Superior temporal gyrus (tissue), 1 donor: ENCODE measurements at regions not wholly inside any gene's neighbourhood (a gene's known extent, or its start where the extent isn't known, plus 50 kb on each side); places are given as distances from the start of the nearest gene placed in this dataset.

Source experiments
- DNase-seq: peaks from one replicate; pipeline ENCODE4 v3.0.0-alpha.2; 2016; ENCODE audit errors: extremely low spot score

DNA sequence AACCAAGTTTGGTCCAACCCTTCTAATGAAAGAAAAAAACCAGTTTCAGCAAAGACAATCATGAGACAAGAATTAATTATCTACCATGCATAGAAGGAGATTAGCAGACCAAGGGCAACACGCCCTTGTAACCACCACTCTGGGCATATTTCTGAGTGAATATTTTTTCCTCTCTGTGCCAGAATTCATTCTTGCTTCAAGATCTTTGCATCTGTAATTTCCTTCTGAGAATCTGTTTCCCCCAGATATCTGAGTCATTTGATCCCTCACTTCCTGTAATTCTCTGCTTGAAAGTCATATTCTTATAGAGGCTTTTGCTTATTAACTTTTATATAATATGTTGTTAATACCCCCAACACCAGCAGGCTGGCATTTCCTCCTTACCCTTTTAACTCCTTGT is 243.7 kb downstream of the SLC16A7 start:
- DNase-seq, result no peak

DNA sequence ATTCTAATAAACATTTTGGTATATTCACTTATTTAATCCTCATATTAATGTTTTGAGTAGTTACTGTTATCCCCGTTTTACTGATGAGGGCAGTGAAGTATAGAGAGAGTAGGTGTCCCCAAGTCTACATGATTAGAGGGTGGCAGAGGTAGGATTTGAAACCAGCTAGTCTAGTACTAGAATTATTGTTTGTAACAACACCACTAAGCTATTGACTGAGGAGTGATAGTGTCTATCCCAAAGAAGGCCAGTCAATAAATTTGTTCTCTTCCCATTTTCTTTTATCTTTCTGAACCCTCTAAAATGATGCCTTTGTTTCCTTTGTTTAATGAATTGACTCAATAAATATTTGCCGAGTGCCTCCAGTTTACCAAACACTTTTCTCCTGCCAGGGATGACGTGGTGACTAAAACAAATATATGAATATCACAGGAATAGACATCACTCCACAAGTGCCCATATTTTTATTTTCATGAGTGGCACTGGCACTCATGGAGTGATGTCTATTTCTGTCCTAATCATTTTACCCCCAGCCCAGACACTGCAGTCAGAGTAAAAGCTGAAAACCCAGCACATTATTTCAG is 247.5 kb downstream of the SLC16A7 start:
- DNase-seq, result no peak

DNA sequence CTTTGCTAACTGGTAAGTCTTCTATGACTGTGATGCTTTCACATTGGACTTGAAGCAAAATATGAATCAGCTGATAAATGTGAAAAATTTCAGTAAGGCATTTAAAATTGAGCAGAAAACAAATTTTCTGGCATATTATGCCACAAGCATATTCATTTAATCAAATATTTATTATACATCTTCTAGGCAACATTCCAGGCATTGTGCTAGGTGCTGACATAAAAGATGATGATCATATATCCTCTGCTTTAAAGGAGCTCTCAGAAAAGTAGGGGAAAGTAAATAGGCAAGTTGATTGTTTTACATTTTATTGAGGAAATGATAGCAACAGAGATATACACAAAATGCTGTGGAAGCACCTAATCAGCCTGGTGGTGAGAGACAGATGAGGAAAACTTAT is 248.9 kb downstream of the SLC16A7 start:
- no peak for DNase-seq

DNA sequence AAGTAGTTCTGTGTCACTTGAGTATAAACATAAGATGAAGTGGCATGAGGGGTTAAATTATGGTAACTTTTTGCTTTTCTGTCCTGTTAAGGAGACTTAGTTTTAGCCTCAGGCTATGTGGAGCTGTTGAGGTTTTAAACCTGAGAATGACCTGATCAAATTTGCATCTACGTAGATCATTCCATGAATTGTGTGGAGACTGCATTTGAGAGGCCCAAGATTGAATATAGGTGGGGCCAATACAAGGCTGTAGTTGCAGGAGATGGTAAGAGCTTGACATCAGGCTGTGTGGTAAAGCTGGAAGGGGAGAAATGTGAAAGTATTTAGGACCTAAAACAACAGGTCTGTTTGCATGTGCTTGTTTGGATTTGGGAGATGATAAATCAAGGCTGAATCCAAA is 249.5 kb downstream of the SLC16A7 start:
- DNase-seq, result no peak

DNA sequence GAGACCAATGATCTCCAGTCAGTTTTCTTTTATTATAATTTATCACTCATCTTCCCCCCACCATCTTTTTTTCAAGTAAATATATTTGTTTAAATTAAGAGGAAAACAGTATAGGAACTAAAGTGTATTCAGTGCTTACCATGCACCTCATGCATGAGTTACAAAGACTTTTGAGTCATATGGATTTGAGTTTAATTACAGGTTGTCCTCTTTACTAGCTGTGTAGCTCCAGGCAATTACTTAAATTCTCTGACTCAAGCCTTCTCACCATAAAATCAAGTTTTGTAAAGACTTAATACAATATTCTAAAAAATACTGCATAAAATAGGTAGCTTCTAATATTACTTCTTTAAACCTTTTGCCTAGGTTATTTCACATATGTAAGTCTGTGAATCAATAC is 251.3 kb downstream of the SLC16A7 start:
- no peak for DNase-seq

DNA sequence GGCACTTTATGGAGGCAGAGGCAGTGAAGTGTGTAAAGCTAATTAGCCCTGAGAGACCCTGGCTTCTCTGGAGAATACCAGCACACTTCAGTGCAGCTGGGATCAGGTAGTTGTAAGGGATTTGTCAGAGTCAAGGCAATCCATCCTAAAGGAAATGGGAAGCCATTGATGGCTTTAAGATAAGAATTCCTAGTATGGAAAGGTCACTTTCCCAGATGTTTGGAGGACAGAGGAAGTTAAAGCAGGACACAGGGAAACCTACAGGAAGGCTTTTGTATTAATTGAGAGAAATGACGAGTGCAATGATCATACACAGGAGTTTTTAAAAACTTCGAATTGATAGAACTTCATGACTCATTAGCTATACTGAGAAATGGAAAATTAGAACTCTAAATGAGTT is 254.4 kb downstream of the SLC16A7 start:
- DNase-seq, result no peak

DNA sequence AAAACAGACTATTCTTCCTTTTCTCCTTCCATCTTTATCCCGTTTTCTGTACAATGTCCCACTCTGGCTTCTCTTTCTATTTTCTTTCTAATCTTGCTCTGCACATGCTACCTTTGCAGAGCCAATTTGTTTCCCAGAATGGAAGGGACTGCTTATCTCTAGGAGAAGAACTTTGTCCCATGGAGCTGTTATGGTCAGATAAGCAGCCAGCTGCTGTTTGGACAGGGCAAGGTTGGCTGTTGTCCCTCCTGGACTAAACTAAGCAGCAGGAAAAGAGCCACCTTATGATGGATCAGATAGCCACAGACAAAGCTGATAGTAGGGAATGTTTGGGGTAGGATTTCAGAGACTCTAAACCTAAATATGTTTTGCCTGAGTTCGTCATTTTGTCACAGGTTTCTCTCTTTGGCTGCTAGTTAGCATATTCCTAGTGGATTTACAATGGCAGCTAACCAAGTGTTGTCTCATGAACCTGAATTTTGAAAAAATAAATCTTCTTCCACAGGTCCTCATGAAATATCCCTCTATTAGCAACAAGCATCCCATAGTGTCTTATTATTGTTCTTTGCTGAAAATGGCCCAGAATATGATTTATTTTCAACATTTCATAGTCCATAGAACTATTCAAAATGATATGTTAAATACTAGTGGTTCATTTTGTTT is 262.8 kb downstream of the SLC16A7 start:
- no peak for DNase-seq

DNA sequence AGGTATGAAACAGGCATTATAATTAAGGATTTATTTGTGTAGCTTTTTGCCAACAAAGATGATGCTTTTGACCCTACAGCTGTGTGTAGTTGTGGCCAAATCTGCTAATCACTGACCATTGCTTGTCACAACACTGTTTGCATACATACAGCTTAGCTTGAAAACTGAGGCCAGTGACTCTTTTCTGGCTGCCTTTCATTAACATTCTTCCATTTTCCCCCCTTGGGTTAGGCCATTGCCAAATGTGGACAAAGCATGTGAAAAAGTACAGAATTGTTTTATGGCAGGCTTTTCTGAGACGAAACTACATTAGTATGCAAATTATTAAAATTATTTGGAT is 263.3 kb downstream of the SLC16A7 start:
- no peak for DNase-seq

DNA sequence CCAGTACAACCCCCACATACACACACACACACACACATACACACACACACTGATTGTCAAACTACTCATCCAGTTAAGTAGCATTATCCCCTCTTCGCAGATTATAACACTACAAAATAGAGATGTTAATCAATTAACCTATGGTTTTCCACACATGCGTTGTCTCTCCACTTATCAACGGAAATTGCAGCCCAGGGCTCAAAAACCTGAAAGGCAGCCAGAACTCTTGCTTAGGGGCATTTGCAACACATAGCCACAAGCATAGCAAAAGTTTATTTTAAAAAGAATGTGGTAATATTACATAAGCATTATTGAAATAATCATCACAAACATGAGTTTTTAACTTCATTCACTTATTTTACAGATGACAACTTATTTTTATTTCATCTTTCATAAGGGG is 265.8 kb downstream of the SLC16A7 start:
- DNase-seq, result no peak

DNA sequence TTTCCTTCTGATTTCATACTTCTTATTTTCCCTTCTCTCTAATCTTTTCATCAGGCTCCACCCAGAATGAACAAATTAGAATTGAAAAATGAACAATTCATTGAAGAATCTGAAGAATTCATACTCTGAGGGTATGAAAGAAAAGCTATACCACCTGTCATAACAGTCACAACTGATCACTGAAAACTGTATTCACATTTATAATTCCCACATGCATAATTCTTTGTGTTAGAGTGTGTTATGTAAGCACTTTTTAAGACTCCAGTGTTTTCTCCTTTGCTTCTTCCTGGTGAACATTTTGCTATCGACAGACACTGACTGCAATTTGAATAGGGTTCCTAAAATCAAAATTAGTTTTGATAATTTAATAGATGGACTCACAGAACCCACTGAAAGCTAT is 271.2 kb downstream of the SLC16A7 start:
- no peak for DNase-seq

DNA sequence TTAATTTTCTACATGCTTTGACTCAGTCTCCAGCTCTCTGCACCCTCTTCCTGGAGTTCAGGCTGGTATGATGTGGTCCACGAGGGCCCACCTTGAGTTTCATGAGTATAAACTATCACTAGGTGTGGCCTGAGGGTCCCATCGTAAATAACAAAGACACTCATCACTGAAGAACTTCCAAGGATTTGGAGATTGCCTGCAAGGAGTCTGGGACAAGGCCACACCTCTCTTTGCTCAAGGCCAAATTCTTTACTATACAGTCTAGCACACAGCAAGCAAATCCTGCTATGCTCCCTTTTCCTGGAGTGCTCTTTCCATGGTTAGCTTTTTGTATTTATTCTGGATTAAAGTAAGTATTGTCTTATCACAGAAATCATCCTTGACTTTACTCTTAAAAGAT is 271.9 kb downstream of the SLC16A7 start:
- DNase-seq, result no peak

DNA sequence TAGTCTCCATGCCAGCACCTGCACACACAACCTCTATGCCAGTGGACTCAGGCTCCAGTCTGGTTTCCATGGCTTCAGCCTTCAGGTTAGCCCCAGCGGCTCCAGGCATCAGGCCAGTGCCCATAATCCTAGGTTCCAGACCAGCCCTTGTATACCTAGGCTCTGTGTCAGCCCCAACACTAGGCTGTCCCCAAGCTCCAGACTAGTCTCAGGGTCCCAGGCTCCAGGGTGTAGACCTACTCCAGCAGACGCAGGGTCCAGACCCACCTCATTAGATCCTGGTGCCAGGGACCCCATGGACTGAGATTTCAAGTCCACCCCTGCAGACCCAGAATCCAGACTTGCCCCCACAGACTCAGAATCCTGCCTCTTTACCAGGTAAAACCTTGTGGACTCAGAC is 275.9 kb downstream of the SLC16A7 start:
- no peak for DNase-seq

DNA sequence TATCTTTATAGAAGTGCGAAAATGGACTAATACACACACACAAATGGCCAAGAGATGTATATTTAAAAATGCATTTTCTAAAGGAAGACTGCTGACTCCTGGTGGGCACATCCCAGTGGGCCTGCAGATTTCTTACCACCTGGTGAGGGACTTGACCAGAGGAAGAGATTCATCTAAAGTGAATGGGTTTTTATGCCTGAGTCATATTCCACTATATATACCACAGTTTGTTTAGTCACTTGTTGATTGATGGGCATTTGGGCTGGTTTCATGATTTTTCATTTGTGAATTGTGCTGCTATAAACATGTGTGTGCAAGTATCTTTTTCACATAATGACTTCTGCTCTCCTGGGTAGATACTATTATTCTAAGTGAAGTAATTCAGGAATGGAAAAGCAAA is 277.3 kb downstream of the SLC16A7 start:
- DNase-seq, result no peak

DNA sequence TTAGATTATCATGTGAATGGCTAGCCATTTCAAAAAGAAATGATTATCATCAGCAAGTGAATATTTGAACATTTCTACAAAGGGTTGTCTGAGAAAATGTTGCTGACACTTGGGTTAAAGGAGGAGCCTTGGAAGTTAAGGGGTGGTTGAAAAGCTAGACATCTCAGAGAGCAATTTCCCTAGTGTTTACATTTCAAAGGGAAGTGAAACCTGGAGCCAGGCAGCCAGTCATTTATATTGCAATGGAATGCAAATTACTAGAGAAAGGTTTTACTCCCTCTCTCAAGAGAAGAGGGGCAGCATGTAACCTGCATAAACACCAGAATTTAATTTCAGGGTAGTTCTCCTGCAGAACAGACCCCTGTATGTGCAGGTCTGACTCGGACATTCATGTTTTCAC is 279.0 kb downstream of the SLC16A7 start:
- DNase-seq, result no peak

DNA sequence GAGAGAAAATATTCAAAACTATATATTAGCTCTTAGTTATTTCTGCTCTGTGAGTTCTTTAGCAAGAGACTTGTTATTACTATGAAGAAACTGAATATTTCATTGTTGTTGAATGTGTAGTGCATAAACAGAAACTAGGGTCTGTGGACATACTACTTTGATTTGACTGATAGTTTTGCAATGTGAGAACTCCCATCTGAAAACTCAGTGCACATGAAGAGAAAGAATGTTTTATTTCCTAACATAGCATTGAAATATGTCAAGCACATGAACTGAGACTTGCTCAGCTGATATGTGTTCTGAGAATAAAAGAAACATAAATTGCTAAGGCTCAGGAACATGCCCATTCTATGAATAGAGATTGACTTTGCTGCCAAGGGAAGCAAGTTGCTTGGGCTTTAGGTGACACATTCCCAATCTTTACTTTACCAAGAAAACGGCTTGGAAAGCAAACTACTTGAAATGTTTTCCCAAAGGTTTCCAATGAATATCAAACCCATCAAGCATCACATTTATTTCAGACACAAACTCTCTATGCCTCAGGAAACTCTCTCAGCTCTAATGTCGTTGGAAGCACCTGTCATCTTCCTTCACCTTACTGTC is 290.4 kb downstream of the SLC16A7 start:
- peak; percentile 62 for DNase-seq

DNA sequence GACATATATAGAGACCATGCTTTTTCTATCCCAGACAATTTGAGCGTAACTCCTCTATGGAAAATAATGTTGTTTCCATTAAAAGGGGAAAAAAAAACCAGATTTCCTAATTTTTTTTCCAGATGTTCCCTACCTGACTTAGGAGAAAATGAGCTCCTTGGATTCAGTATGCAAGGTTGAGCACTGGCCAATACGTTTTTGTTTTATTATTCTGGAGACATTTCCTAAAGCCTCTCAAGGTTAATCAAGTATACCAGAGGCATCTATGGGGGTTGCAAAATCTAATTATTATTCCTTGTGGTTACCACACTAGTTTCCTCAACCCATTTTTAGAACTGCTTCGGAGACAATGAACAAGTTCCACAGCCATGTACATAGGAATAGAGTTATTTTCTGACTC is 291.3 kb downstream of the SLC16A7 start:
- no peak for DNase-seq

DNA sequence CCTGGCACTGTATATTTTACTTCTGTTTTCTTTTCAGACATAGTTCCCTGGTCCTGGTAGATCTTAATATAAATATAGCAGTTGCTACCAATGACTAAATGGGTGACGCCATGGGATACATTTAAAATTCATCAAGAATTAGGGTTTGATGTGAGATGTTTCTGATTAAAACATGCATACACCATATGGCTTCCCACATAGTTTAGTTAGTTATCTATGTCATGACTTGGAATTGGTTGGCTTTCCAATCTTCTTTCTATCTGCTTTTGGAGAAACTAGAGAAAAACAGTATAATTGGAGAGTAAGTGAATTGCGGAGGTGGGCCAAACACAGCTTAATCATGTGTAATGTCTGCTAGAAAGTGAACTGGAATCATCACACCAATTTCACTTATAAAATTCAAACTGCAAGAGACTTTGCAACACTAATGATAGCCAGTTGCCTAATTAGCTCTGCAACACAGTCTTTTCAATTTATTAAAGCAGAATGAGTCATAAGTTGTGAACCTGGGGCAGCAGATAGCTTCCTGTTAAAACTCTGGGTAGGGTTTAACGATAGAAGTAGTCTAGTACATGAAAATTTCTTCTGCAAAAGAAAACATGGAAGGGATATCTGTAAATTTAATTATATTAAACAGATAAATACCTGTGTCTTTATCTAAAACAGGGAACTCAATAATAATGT is 295.2 kb downstream of the SLC16A7 start:
- DNase-seq, result peak; percentile 61

DNA sequence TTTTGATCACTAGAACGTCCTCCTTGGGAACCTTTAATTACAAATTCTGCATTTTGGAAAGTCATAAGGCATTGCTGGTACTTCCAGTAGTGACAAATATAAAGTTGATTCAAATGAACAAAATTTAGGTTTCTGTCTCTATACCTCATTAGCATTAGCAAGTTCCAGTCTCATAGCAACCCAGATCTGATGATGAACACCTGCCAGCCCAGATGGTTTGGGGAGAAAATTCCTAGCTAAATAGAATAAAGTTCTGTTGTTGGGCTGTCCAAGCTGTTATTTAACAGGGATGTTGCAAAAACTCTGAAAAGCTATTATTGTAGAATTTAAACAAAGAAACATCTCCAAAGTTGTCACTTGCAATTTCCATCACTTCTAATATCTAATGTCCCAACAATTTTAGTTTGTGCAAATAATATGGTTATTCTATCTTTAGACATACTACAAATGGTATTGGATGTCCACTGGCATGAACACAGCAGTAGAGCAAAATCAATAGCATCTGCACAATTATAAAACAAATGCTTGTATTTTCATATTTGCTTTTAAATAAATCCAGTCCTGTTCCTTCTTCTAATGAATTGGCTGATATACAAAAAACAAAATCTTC is 299.4 kb downstream of the SLC16A7 start:
- DNase-seq, result peak; percentile 75

DNA sequence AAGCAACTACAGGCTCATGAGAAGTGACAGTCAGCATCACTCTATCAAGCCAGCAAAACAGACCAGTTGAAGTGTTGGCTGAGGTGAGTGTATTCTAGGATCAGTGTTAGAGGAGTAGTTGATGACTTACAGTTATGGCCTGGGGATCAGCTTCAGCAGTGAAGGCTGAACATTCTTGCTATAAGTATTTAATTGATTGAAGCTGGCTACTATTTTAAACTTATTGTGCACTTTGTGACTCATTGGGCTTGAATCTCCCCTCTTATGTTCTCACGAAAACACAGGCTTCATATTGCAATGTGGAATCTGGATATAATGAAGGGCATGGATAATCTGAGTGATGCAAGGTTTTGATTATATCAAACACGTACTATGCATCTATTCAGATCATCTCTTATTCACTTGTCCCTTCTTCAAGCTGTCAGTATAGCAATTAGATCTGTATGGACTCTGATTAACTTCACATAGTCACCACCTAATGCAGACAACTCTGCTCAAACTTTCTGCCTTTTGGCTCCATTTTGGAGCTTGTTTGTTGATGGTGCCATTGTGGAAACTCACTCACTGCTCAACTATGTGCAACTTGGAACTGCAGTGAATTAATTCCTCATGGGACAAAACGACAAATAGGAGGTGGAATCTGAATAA is 309.2 kb downstream of the SLC16A7 start:
- DNase-seq, result no peak

DNA sequence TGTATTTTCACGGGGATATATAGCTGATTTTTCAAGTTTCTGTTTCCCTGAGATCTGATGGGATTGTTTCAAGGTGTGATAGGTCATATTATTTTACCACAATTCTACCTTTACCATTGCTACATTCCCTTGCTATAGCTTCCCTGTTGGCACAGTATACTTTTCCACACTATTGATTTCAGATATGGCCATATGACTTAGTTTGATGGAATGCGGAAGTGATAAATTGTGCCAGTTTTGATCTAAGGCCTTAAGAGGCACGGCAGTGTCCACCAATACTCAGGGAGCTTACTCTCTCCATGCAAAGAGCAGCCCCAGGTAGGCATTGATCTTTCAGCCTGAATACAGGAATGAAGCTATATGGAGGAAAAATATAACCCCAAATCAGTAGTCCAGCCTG is 315.7 kb downstream of the SLC16A7 start:
- DNase-seq, result no peak

DNA sequence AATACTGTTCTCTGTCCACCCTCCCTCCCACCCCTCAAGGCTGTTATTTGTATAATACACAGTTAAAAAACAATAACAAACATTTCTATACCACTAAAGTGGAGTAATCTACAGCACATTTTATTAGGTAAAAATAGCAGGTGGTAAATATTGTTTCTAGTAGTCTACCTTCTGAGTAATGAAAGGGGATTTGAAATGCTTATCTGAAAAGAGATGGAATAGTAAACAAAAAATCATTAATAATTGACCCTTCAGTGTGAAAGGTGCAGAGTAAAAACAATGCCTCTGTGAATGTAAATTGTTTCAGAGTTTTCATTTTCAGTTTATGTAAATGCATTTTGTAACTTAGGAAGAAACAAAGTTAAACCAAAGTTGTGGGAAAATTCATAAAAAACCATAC is 321.2 kb downstream of the SLC16A7 start:
- no peak for DNase-seq

DNA sequence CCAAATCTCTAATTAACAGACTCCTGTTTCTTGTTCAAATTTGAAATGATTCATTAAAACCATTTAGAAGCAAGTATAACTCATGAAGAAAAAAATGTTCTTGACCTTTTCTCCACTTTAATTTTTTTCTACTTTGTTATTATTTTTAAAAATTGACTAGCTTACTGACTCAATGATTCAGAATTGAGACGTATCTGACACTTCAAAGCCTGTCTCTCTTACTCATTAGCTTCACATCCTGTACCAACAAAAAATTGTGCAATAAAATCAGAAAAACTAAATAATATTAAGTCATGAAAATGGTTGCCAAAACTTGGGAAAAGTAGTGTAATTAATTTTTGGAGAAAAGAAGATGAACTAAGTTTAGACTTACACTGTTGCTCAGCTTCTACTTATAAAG is 331.2 kb downstream of the SLC16A7 start:
- no peak for DNase-seq
